ENCODE measurements at regions not wholly inside any gene's neighbourhood (a gene's known extent, or its start where the extent isn't known, plus 50 kb on each side); places are given as distances from the start of the nearest gene placed in this dataset.
"Not testable (repeated sequence)": the region's sequence is repeated elsewhere in the genome, so short reads cannot be mapped to it uniquely, and the experiment has no call there.

DNA sequence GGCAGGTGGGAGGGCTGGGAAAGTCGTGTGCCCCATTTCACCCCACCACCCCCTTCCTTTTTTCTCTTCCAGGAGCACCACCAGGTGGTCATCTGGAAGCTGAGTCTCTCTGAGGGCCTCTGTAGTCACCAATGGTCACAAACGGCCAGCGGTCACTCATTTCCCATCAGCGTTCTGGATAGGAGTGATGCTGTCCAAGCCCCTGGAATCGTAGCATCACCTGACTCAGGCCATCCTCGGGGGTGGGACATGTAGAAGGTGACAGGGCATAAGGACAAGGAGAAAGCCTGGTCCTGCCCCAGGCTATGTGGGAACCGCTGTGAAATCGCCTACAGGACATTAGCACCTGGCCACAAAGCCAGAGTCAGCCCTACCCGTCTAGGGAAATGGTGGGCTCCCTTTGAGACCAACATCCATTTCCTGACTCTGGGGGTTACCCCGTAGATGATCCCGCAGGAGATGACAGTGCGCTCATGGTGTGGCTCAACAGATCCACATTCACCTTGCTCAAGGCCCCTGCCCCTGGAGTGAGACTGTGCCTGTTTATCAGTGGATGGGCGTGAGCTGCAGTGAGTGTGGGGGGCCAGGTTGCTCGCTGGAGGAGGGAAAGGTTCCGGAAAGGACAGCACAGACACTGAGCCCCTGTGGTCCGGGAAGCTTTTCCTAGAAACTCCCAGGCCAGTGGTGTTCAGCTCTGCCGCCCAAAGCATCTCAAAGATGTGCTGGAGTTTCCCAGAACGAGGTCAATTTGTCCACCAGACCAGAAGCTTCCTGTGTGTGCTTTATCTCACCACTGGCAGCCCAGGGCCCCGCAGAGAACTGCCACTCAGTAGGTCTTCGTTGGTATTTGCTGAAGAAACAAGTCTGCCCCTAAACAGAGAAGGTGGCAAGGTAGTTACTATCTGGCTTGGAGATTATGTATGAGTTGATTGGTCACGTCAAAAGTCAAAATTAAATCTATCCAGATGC lies 61.1 kb upstream of the UNC5A start:
- DNase-seq, result no peak

GRCh38 chr5:176750144-176750543 lies 60.2 kb upstream of the UNC5A start:
- DNase-seq, result no peak

- DNase-seq, result no peak
Measured at GRCh38 chr5:176754376-176754973, 55.9 kb upstream of the UNC5A start.

DNA sequence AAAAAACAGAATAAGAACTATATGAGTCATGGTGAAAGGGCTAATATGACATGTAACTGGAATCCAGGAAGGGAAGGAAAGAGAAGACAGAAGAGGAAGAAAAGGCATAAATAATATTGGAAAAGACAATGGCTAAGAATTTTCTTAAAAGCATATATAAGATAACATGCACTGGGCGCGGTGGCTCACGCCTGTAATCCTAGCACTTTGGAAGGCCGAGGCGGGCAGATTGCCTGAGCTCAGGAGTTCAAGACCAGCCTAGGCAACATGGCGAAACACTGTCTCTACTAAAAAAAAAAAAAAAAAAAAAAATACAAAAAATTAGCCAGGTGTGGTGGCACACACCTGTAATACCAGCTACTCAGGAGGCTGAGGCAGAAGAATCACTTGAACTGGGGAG lies 54.8 kb upstream of the UNC5A start:
- not testable (repeated sequence) for DNase-seq

DNA sequence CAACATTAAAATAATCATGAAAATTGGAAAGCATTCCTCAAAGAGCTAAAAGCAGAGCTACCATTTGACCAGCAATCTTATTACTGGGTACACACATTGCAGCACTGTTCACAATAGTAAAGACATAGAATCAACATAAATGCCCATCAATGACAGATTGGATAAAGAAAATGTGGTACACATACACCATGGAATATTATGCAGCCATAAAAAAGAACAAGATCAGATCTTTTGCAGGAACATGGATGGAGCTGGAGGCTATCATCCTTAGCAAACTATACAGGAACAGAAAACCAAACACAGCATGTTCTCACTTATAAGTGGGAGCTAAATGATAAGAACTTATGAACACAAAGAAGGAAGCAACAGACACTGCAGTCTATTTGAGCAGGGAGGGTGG lies 52.8 kb upstream of the UNC5A start:
- DNase-seq, result not testable (repeated sequence)
